HG03565 (cell line): ENCODE measurements at regions not wholly inside any gene's neighbourhood (a gene's known extent, or its start where the extent isn't known, plus 50 kb on each side); places are given as distances from the start of the nearest gene placed in this dataset.
"Not testable (repeated sequence)": the region's sequence is repeated elsewhere in the genome, so short reads cannot be mapped to it uniquely, and the experiment has no call there.

Experiments used
- ATAC-seq: cut with Tn5 transposase; IDR thresholded peaks from one replicate; pipeline ENCODE4 v1.9.1; 2021; ENCODE audit warnings: mild to moderate bottlenecking, moderate library complexity; ENCODE audit not compliant: unreplicated experiment

GRCh38 chr14:105910426-105910825, 384.0 kb downstream of the TMEM121 start:
- no peak for ATAC-seq

GRCh38 chr14:105911006-105911847, 384.8 kb downstream of the TMEM121 start:
- no peak for ATAC-seq

GRCh38 chr14:105911848-105912292, 385.5 kb downstream of the TMEM121 start:
- ATAC-seq = not testable (repeated sequence)

- no peak for ATAC-seq
Measured at GRCh38 chr14:105912641-105913180, 386.3 kb downstream of the TMEM121 start.

- ATAC-seq = no peak
Measured at GRCh38 chr14:105913221-105913620, 386.8 kb downstream of the TMEM121 start.

- ATAC-seq = no peak
Measured at GRCh38 chr14:105913861-105914260, 387.5 kb downstream of the TMEM121 start.

- not testable (repeated sequence) for ATAC-seq
Measured at GRCh38 chr14:105914281-105914680, 387.9 kb downstream of the TMEM121 start.

GRCh38 chr14:105914738-105915385, 388.5 kb downstream of the TMEM121 start:
- ATAC-seq = no peak

- not testable (repeated sequence) for ATAC-seq
Measured at GRCh38 chr14:105915546-105915945, 389.2 kb downstream of the TMEM121 start.

GRCh38 chr14:105917136-105917932, 391.0 kb downstream of the TMEM121 start:
- ATAC-seq = not testable (repeated sequence)

GRCh38 chr14:105917933-105918436, 391.6 kb downstream of the TMEM121 start:
- no peak for ATAC-seq

- no peak for ATAC-seq
Measured at GRCh38 chr14:105918496-105919262, 392.3 kb downstream of the TMEM121 start.

GRCh38 chr14:105919458-105920150, 393.2 kb downstream of the TMEM121 start:
- no peak for ATAC-seq

- not testable (repeated sequence) for ATAC-seq
Measured at GRCh38 chr14:105920151-105920700, 393.8 kb downstream of the TMEM121 start.

GRCh38 chr14:105920803-105921755, 394.7 kb downstream of the TMEM121 start:
- ATAC-seq = not testable (repeated sequence)

GRCh38 chr14:105921781-105922180, 395.4 kb downstream of the TMEM121 start:
- not testable (repeated sequence) for ATAC-seq

- ATAC-seq = not testable (repeated sequence)
Measured at GRCh38 chr14:105923520-105924191, 397.3 kb downstream of the TMEM121 start.
